GM04503 (cell line): ENCODE measurements at regions not wholly inside any gene's neighbourhood (a gene's known extent, or its start where the extent isn't known, plus 50 kb on each side); places are given as distances from the start of the nearest gene placed in this dataset.
"Not testable (repeated sequence)": the region's sequence is repeated elsewhere in the genome, so short reads cannot be mapped to it uniquely, and the experiment has no call there.

ENCODE experiments used
- DNase-seq: peaks from one replicate; pipeline ENCODE4 v3.0.0-alpha.2; 2012; ENCODE audit warnings: low read depth

GRCh38 chr4:106524772-106525171 lies 156.2 kb upstream of the GIMD1 start:
- DNase-seq: not testable (repeated sequence)

- DNase-seq: peak; percentile 3
Observed at GRCh38 chr4:106522839-106523238, 154.3 kb upstream of the GIMD1 start.

- DNase-seq: no peak
Observed at GRCh38 chr4:106512706-106513105, 144.1 kb upstream of the GIMD1 start.

- no peak for DNase-seq
Observed at GRCh38 chr4:106507440-106507839, 138.9 kb upstream of the GIMD1 start.

GRCh38 chr4:106503116-106504050 lies 134.8 kb upstream of the GIMD1 start:
- DNase-seq: no peak

- no peak for DNase-seq
Observed at GRCh38 chr4:106502106-106502699, 133.6 kb upstream of the GIMD1 start.

GRCh38 chr4:106497271-106497670 lies 128.7 kb upstream of the GIMD1 start:
- peak; percentile 24 for DNase-seq

GRCh38 chr4:106496061-106496460 lies 127.5 kb upstream of the GIMD1 start:
- DNase-seq: no peak

GRCh38 chr4:106495476-106495875 lies 126.9 kb upstream of the GIMD1 start:
- peak; percentile 99 for DNase-seq

- peak; percentile 25 for DNase-seq
Observed at GRCh38 chr4:106494066-106494465, 125.5 kb upstream of the GIMD1 start.

- no peak for DNase-seq
Observed at GRCh38 chr4:106493086-106493485, 124.5 kb upstream of the GIMD1 start.

GRCh38 chr4:106486533-106486932 lies 118.0 kb upstream of the GIMD1 start:
- no peak for DNase-seq

GRCh38 chr4:106481801-106482200 lies 113.2 kb upstream of the GIMD1 start:
- DNase-seq: no peak

GRCh38 chr4:106478152-106478551 lies 109.6 kb upstream of the GIMD1 start:
- no peak for DNase-seq

- DNase-seq: no peak
Observed at GRCh38 chr4:106476741-106477140, 108.2 kb upstream of the GIMD1 start.

GRCh38 chr4:106473515-106473914 lies 104.9 kb upstream of the GIMD1 start:
- no peak for DNase-seq

- no peak for DNase-seq
Observed at GRCh38 chr4:106471151-106471550, 102.6 kb upstream of the GIMD1 start.

GRCh38 chr4:106463622-106464021 lies 95.0 kb upstream of the GIMD1 start:
- DNase-seq: no peak

GRCh38 chr4:106454581-106454980 lies 86.0 kb upstream of the GIMD1 start:
- no peak for DNase-seq

- DNase-seq: no peak
Observed at GRCh38 chr4:106454021-106454420, 85.4 kb upstream of the GIMD1 start.

- DNase-seq: no peak
Observed at GRCh38 chr4:106451091-106451490, 82.5 kb upstream of the GIMD1 start.

GRCh38 chr4:106450249-106450648 lies 81.7 kb upstream of the GIMD1 start:
- DNase-seq: no peak

- peak; percentile 57 for DNase-seq
Observed at GRCh38 chr4:106444557-106444956, 76.0 kb upstream of the GIMD1 start.
